OCI-LY7 (cell line): ENCODE measurements at regions not wholly inside any gene's neighbourhood (a gene's known extent, or its start where the extent isn't known, plus 50 kb on each side); places are given as distances from the start of the nearest gene placed in this dataset.

Experiments
- BruUV-seq: library from RNA; stranded (reverse); fragments of 400-500 nt; replicated peaks from 2 replicates; lab custom pipeline; 2021; lab: Mats Ljungman, UMichigan
- CTCF ChIA-PET: fragments of 300-600 bp; sonication (Branson Sonifier 250); formaldehyde crosslinking; loops from one replicate; lab custom pipeline; 2022; ENCODE audit warnings: antibody characterized with exemption; ENCODE audit not compliant: unreplicated experiment; lab: Charles Lee
- POLR2A ChIA-PET: fragments of 300-600 bp; sonication (Branson Sonifier 250); formaldehyde crosslinking; loops from one replicate; lab custom pipeline; 2022; ENCODE audit warnings: antibody characterized with exemption; lab: Charles Lee
- DNase-seq: peaks from one replicate; pipeline ENCODE4 v3.0.0-alpha.2; 2015; ENCODE audit warnings: low spot score
- H2AFZ ChIP-seq: fragments of 200-600 bp; sonication (generic), shearing (Covaris generic); 2 replicates; pipeline ENCODE4 v1.6.1; 2014; ENCODE audit warnings: mild to moderate bottlenecking, antibody characterized with exemption, low read length, moderate library complexity
- H3K27ac ChIP-seq: fragments of 200-600 bp; sonication (generic); 2 replicates; pipeline ENCODE4 v1.5.1; 2014; ENCODE audit warnings: mixed run types, low read depth, mild to moderate bottlenecking, moderate library complexity, low read length, inconsistent platforms; ENCODE audit not compliant: poor library complexity, severe bottlenecking
- H3K36me3 ChIP-seq: fragments of 200-600 bp; sonication (generic); 2 replicates; pipeline ENCODE4 v1.6.1; 2014; ENCODE audit warnings: mild to moderate bottlenecking, antibody characterized with exemption, low read length, moderate library complexity, mixed read lengths; ENCODE audit not compliant: insufficient read depth
- H3K4me1 ChIP-seq: fragments of 200-600 bp; sonication (generic); 2 replicates; pipeline ENCODE4 v1.5.1; 2014; ENCODE audit warnings: mild to moderate bottlenecking, low read length; ENCODE audit not compliant: insufficient read depth, poor library complexity, severe bottlenecking
- H3K4me2 ChIP-seq: fragments of 200-600 bp; sonication (generic); 2 replicates; pipeline ENCODE4 v1.6.1; 2014; ENCODE audit warnings: mild to moderate bottlenecking, low read length
- H3K4me3 ChIP-seq: fragments of 200-600 bp; sonication (generic); 2 replicates; pipeline ENCODE4 v1.5.1; 2014; ENCODE audit warnings: mild to moderate bottlenecking, low read depth, low read length; ENCODE audit not compliant: poor library complexity, severe bottlenecking
- H3K79me2 ChIP-seq: fragments of 200-600 bp; sonication (generic); 2 replicates; pipeline ENCODE4 v1.6.1; 2016; ENCODE audit warnings: low read depth, mild to moderate bottlenecking, low read length, moderate library complexity, mixed read lengths; ENCODE audit not compliant: insufficient read depth
- H3K9me2 ChIP-seq: fragments of 200-600 bp; sonication (generic); 2 replicates; pipeline ENCODE4 v1.6.1; 2016; ENCODE audit warnings: mild to moderate bottlenecking, low read length, mixed read lengths; ENCODE audit not compliant: insufficient read depth
- H3K9me3 ChIP-seq: fragments of 200-600 bp; sonication (generic); 2 replicates; pipeline ENCODE4 v1.6.1; 2014; ENCODE audit warnings: mild to moderate bottlenecking, mixed run types, low read length, mixed read lengths
- H4K20me1 ChIP-seq: fragments of 200-600 bp; sonication (generic); 2 replicates; pipeline ENCODE4 v1.6.1; 2014; ENCODE audit warnings: mild to moderate bottlenecking, antibody characterized with exemption, low read length, moderate library complexity, mixed read lengths; ENCODE audit not compliant: insufficient read depth
- EZH2phosphoT487 ChIP-seq: fragments of 200-600 bp; sonication (generic); IDR thresholded peaks from 2 replicates; pipeline ENCODE4 v1.6.1; 2018; ENCODE audit warnings: low read depth, borderline replicate concordance, mild to moderate bottlenecking, mixed run types, antibody characterized with exemption, low read length, moderate library complexity, mixed read lengths
- intact Hi-C: fragments of 100-400 bp; cut with micrococcal nuclease; formaldehyde crosslinking; loops from one replicate; pipeline ENCODE4 v1.10.0; 2022; ENCODE audit not compliant: unreplicated experiment
- TF ChIP-seq, protein P1 (sequence below): fragments of 200-600 bp; sonication (generic); conservative IDR thresholded peaks from 2 replicates; pipeline ENCODE4 v1.5.1; 2014; ENCODE audit warnings: mild to moderate bottlenecking, antibody characterized with exemption, low read length, moderate library complexity, mixed read lengths

DNA sequence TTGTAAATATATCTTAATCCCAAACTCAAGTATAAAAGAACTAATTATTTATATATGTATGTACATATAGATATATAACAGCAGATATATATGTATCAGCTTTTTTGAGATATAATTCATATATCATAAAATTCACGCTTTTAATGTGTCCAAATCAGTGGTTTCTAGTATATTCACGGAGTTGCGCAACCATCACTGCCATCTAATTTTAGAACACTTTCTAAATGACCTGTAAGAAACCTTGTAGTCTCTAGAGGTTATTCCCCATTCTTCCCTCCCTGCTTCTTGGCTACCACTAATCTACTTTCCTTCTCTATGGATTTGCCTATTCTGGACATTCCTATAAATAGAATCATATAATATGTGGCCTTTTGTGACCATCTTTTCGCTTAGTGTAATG is 163.5 kb upstream of the TCF4 start:
- ChIA-PET CTCF (no interaction called here), POLR2A (no interaction called here)
- H3K36me3 ChIP-seq: no peaks in the 10 kb centered on the region
- H3K79me2 ChIP-seq: no peaks in the 10 kb centered on the region
- H3K27ac ChIP-seq: no peak overlapping the region
- no peak overlapping the region for H3K4me3 ChIP-seq
- H3K9me3 ChIP-seq: no peaks in the 10 kb centered on the region
- TF ChIP-seq, protein P1, sequence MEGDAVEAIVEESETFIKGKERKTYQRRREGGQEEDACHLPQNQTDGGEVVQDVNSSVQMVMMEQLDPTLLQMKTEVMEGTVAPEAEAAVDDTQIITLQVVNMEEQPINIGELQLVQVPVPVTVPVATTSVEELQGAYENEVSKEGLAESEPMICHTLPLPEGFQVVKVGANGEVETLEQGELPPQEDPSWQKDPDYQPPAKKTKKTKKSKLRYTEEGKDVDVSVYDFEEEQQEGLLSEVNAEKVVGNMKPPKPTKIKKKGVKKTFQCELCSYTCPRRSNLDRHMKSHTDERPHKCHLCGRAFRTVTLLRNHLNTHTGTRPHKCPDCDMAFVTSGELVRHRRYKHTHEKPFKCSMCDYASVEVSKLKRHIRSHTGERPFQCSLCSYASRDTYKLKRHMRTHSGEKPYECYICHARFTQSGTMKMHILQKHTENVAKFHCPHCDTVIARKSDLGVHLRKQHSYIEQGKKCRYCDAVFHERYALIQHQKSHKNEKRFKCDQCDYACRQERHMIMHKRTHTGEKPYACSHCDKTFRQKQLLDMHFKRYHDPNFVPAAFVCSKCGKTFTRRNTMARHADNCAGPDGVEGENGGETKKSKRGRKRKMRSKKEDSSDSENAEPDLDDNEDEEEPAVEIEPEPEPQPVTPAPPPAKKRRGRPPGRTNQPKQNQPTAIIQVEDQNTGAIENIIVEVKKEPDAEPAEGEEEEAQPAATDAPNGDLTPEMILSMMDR: no peak
- intact Hi-C loops: no loop called here
- H3K9me2 ChIP-seq: no peaks in the 10 kb centered on the region
- H3K4me1 ChIP-seq: no peaks in the 10 kb centered on the region
- BruUV-seq: no TSS peak
- H2AFZ ChIP-seq: no peak overlapping the region
- H4K20me1 ChIP-seq: no peaks in the 10 kb centered on the region
- no peak for DNase-seq
- no peak overlapping the region for H3K4me2 ChIP-seq

DNA sequence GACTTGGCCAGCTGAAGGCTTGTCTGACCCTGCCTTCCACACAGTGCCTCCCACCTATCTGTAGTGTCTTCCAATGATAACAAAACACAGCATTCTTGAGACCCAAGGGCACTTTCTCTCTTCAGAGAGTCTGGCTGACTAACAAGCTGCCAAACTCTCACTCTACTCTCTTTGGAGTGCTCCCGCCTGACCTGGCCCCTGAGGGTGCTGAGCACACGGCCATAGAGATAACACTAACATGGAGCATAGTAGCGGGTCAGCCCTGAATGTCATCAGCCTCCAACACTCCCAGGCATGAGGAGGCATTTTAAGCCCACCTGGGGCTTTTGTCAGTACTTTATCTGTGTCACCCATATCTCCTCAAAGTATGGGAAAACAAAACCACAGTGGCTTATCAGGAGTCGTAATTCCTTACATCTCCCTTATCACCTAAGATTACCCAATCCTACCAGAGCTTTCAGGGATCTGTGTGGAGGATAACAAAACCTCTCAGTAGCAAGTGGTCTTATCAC is 160.3 kb upstream of the TCF4 start:
- Histone ChIP-seq H4K20me1 (no peaks in the 10 kb centered on the region), H3K9me2 (no peaks in the 10 kb centered on the region), H3K4me3 (no peak overlapping the region), H3K36me3 (no peaks in the 10 kb centered on the region), H3K9me3 (no peaks in the 10 kb centered on the region), H3K4me2 (no peak overlapping the region), H3K79me2 (no peaks in the 10 kb centered on the region), H2AFZ (no peak overlapping the region), H3K4me1 (no peaks in the 10 kb centered on the region), H3K27ac (no peak overlapping the region)
- DNase-seq: no peak
- POLR2A ChIA-PET: no interaction called here
- CTCF ChIA-PET: no interaction called here
- TF ChIP-seq, protein P1: no peak
- TF ChIP-seq EZH2phosphoT487: no peak
- intact Hi-C loops: no loop called here
- BruUV-seq: no TSS peak

DNA sequence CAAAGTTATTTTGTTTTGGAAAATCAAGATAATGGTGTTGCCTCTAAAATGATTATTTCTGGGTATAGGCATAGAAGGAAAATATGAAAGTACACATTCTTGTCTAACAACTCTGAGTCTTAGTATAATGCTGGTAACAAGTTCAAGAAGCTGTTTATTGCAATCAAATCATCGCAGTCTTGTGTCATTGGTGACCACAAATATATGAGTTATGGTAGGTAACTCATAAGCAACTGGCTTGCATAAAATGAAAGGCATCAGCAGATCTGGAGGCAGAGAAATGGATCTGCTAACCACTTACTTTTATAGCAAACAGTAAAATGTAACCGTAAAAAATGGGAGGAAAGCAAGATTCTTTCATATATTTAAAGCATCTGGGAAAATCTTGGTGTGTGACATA is 156.2 kb upstream of the TCF4 start:
- POLR2A ChIA-PET: no interaction called here
- intact Hi-C loops: no loop called here
- no peak for DNase-seq
- Histone ChIP-seq H3K9me2 (no peaks in the 10 kb centered on the region), H3K4me1 (no peaks in the 10 kb centered on the region), H2AFZ (no peak overlapping the region), H3K79me2 (no peaks in the 10 kb centered on the region), H3K4me3 (no peak overlapping the region), H3K4me2 (no peak overlapping the region), H3K9me3 (no peaks in the 10 kb centered on the region), H3K27ac (no peak overlapping the region), H3K36me3 (no peaks in the 10 kb centered on the region), H4K20me1 (no peaks in the 10 kb centered on the region)
- no TSS peak for BruUV-seq
- TF ChIP-seq, protein P1: no peak
- TF ChIP-seq EZH2phosphoT487: no peak
- CTCF ChIA-PET: no interaction called here
